Smooth muscle cell (in vitro differentiated cells): ENCODE measurements at regions not wholly inside any gene's neighbourhood (a gene's known extent, or its start where the extent isn't known, plus 50 kb on each side); places are given as distances from the start of the nearest gene placed in this dataset.

Source experiments
- DNase-seq: peaks from one replicate; lab custom pipeline; 2025; ENCODE audit not compliant: unreplicated experiment; lab: John Stamatoyannopoulos, UW
- H2AFZ ChIP-seq: fragments of 200-600 bp; sonication (generic); 2 replicates; pipeline ENCODE4 v1.6.0; 2016; ENCODE audit warnings: antibody characterized with exemption, low read depth, mild to moderate bottlenecking
- H3F3A ChIP-seq: fragments of 200-600 bp; sonication (generic); 2 replicates; pipeline ENCODE4 v1.6.0; 2017; ENCODE audit warnings: antibody characterized with exemption, low read depth
- H3K27ac ChIP-seq: fragments of 200-600 bp; sonication (generic); 2 replicates; pipeline ENCODE4 v1.5.1; 2016; ENCODE audit warnings: low read depth, mild to moderate bottlenecking
- H3K27me3 ChIP-seq: fragments of 200-600 bp; sonication (generic); 2 replicates; pipeline ENCODE4 v1.6.1; 2016; ENCODE audit warnings: low read depth, mild to moderate bottlenecking
- H3K36me3 ChIP-seq: fragments of 200-600 bp; sonication (generic); 2 replicates; pipeline ENCODE4 v1.5.1; 2016; ENCODE audit warnings: low read depth
- H3K4me1 ChIP-seq: fragments of 200-600 bp; sonication (generic); 2 replicates; pipeline ENCODE4 v1.5.1; 2016; ENCODE audit warnings: low read depth
- H3K4me2 ChIP-seq: fragments of 200-600 bp; sonication (generic); 2 replicates; pipeline ENCODE4 v1.6.0; 2016; ENCODE audit warnings: mild to moderate bottlenecking
- H3K4me3 ChIP-seq: fragments of 200-600 bp; sonication (generic); 2 replicates; pipeline ENCODE4 v1.5.1; 2016; ENCODE audit warnings: mild to moderate bottlenecking
- H3K79me2 ChIP-seq: fragments of 200-600 bp; sonication (generic); 2 replicates; pipeline ENCODE4 v1.6.0; 2016; ENCODE audit warnings: low read depth, mild to moderate bottlenecking
- H3K9ac ChIP-seq: fragments of 200-600 bp; sonication (generic); 2 replicates; pipeline ENCODE4 v1.6.0; 2016; ENCODE audit warnings: low read depth
- H3K9me3 ChIP-seq: fragments of 200-600 bp; sonication (generic); replicated peaks from 2 replicates; pipeline ENCODE4 v1.5.1; 2016; ENCODE audit warnings: low read depth
- H4K20me1 ChIP-seq: fragments of 200-600 bp; sonication (generic); 2 replicates; pipeline ENCODE4 v1.6.0; 2016; ENCODE audit warnings: low read depth
- CTCF ChIP-seq: fragments of 200-600 bp; sonication (generic); IDR thresholded peaks from 2 replicates; pipeline ENCODE4 v1.5.1; 2017; ENCODE audit warnings: borderline replicate concordance, mild to moderate bottlenecking, antibody characterized with exemption; ENCODE audit not compliant: insufficient read depth, poor library complexity, severe bottlenecking
- WGBS: methylation state at CpG from one replicate; pipeline ENCODE4 v1.1.7; 2016; ENCODE audit warnings: low lambda C conversion rate; 5-methylcytosine and 5-hydroxymethylcytosine counted together

GRCh38 chr16:54538276-54538675, 251.7 kb upstream of the IRX3 start:
- Histone ChIP-seq H3K36me3 (no peaks in the 10 kb centered on the region), H3K79me2 (no peaks in the 10 kb centered on the region), H3K4me1 (no peaks in the 10 kb centered on the region), H2AFZ (no peak overlapping the region), H4K20me1 (no peaks in the 10 kb centered on the region), H3F3A (no peaks in the 10 kb centered on the region), H3K9me3 (no peaks in the 10 kb centered on the region), H3K27me3 (peaks cover 46% of the 10 kb centered on the region), H3K9ac (no peak overlapping the region), H3K4me2 (peak overlapping the region; percentile 21), H3K4me3 (no peak overlapping the region), H3K27ac (no peak overlapping the region)
- no peak for DNase-seq
- 44% methylated on average over 3 of the region's 3 CpGs for WGBS
- no peak for TF ChIP-seq CTCF

GRCh38 chr16:54533856-54534490, 247.4 kb upstream of the IRX3 start:
- no peaks in the 10 kb centered on the region for H3K9me3 ChIP-seq
- H3K27me3 ChIP-seq: peaks cover 9% of the 10 kb centered on the region
- no peaks in the 10 kb centered on the region for H3F3A ChIP-seq
- H3K9ac ChIP-seq: no peak overlapping the region
- 91% methylated on average over 4 of the region's 4 CpGs for WGBS
- no peak for DNase-seq
- H4K20me1 ChIP-seq: no peaks in the 10 kb centered on the region
- no peaks in the 10 kb centered on the region for H3K4me1 ChIP-seq
- no peak overlapping the region for H2AFZ ChIP-seq
- H3K4me2 ChIP-seq: no peak overlapping the region
- no peaks in the 10 kb centered on the region for H3K36me3 ChIP-seq
- no peak overlapping the region for H3K4me3 ChIP-seq
- TF ChIP-seq CTCF: no peak
- H3K79me2 ChIP-seq: no peaks in the 10 kb centered on the region
- no peak overlapping the region for H3K27ac ChIP-seq

- WGBS: 53% methylated on average over 1 of the region's 1 CpG
These were observed 240.3 kb upstream of the IRX3 start for GRCh38 chr16:54526916-54527315.

More at GRCh38 chr16:54526916-54527315, 240.3 kb upstream of the IRX3 start:
- H3K36me3 ChIP-seq: no peaks in the 10 kb centered on the region
- H3K27ac ChIP-seq: no peak overlapping the region
- H3K4me3 ChIP-seq: no peak overlapping the region
- no peaks in the 10 kb centered on the region for H3K4me1 ChIP-seq
- no peak for TF ChIP-seq CTCF
- no peaks in the 10 kb centered on the region for H3K79me2 ChIP-seq
- H3K9ac ChIP-seq: no peak overlapping the region
- H3K9me3 ChIP-seq: no peaks in the 10 kb centered on the region
- H3K4me2 ChIP-seq: no peak overlapping the region
- no peaks in the 10 kb centered on the region for H3K27me3 ChIP-seq
- H2AFZ ChIP-seq: no peak overlapping the region
- no peaks in the 10 kb centered on the region for H3F3A ChIP-seq
- no peaks in the 10 kb centered on the region for H4K20me1 ChIP-seq
- DNase-seq: no peak
